Activated CD4-positive, CD25-positive, alpha-beta regulatory T cell treated with anti-CD3 and anti-CD28 coated beads, Interleukin-2, amount 50 U/mL, for 72 hours (primary cell): ENCODE measurements at regions not wholly inside any gene's neighbourhood (a gene's known extent, or its start where the extent isn't known, plus 50 kb on each side); places are given as distances from the start of the nearest gene placed in this dataset.

Experiments
- DNase-seq: peaks from one replicate; pipeline ENCODE4 v3.0.0; 2021

- DNase-seq, result no peak
Observed at GRCh38 chr7:1361016-1361755, 98.1 kb downstream of the MICALL2 start.

- DNase-seq, result no peak
Observed at GRCh38 chr7:1361756-1362125, 97.5 kb downstream of the MICALL2 start.

GRCh38 chr7:1362301-1362700 is 97.0 kb downstream of the MICALL2 start:
- DNase-seq, result no peak

- no peak for DNase-seq
Observed at GRCh38 chr7:1364068-1364905, 95.0 kb downstream of the MICALL2 start.

- DNase-seq, result no peak
Observed at GRCh38 chr7:1364906-1365570, 94.2 kb downstream of the MICALL2 start.

GRCh38 chr7:1365846-1366245 is 93.4 kb downstream of the MICALL2 start:
- DNase-seq, result no peak

- no peak for DNase-seq
Observed at GRCh38 chr7:1366801-1367405, 92.4 kb downstream of the MICALL2 start.

GRCh38 chr7:1367501-1368183 is 91.6 kb downstream of the MICALL2 start:
- no peak for DNase-seq

- no peak for DNase-seq
Observed at GRCh38 chr7:1368184-1368681, 91.0 kb downstream of the MICALL2 start.

GRCh38 chr7:1368682-1369571 is 90.3 kb downstream of the MICALL2 start:
- DNase-seq, result peak; percentile 36

- no peak for DNase-seq
Observed at GRCh38 chr7:1369916-1370657, 89.2 kb downstream of the MICALL2 start.

- no peak for DNase-seq
Observed at GRCh38 chr7:1370738-1371137, 88.5 kb downstream of the MICALL2 start.

- DNase-seq, result no peak
Observed at GRCh38 chr7:1372063-1372462, 87.2 kb downstream of the MICALL2 start.

GRCh38 chr7:1372671-1373379 is 86.4 kb downstream of the MICALL2 start:
- no peak for DNase-seq

GRCh38 chr7:1377111-1377909 is 82.0 kb downstream of the MICALL2 start:
- no peak for DNase-seq

GRCh38 chr7:1378610-1379601 is 80.4 kb downstream of the MICALL2 start:
- no peak for DNase-seq

- no peak for DNase-seq
Observed at GRCh38 chr7:1380231-1380815, 78.9 kb downstream of the MICALL2 start.
